HG03457 (cell line): ENCODE measurements at regions not wholly inside any gene's neighbourhood (a gene's known extent, or its start where the extent isn't known, plus 50 kb on each side); places are given as distances from the start of the nearest gene placed in this dataset.
A peak's percentile ranks its signal among the peaks of the same experiment; 100 is the strongest.

ENCODE experiments used
- ATAC-seq: cut with Tn5 transposase; IDR thresholded peaks from one replicate; pipeline ENCODE4 v1.9.1; 2021; ENCODE audit warnings: moderate number of reproducible peaks; ENCODE audit not compliant: unreplicated experiment

DNA sequence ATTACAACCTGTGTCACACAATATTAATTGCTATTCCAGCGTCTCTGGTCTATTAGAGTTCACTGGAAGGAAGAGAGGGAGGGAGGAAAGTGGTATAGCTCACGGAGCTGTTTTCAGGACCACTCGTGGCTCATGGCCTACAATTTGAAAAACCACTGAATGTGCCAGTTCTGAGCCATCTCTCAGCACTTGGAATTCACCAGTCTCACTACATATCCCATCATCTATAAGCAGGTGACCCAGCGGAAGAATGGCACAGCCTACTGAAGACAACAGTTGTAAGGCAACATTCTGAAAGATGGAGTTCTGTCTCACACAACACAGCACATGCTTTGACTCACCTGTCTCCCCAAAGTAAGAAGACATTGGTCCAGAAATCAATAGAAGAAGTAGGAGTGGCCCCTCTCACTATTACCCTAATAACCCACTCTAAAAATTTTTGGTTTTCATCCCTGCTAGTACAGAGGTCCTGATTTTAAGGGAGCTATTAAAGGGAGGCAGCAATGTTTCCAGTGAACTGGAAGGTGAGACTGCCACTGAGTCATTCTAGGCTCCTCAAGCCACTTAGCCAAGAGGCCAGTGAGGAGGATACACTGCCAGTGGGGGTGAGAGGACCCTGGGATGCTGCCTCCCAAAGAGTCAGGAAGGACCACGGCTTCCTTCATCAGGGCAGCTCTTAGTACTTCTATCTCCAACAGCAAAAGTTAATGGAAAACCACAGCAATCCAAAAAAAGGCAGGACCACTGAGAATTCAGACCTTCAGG lies 50.0 kb upstream of the DOCK9 start:
- ATAC-seq = no peak

DNA sequence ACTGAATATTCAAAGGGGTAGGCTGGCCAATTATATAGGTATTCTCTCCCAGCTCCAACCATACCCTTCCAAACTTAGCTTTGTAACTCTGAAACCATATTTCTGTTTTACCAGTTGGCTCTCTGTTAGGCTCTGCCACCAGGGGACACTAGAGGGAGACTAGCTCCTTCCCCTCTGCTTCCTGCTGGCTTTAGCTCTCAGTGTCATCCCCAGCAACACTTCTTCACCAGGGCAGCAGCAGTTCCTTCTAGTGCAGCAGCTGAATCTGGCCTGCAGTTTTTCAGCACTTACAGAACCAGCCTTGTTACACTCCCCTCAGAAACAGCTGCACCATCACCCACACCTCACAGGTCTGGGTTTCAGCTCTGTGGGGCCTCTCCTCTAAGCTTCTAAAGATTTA lies 51.0 kb upstream of the DOCK9 start:
- ATAC-seq = no peak

DNA sequence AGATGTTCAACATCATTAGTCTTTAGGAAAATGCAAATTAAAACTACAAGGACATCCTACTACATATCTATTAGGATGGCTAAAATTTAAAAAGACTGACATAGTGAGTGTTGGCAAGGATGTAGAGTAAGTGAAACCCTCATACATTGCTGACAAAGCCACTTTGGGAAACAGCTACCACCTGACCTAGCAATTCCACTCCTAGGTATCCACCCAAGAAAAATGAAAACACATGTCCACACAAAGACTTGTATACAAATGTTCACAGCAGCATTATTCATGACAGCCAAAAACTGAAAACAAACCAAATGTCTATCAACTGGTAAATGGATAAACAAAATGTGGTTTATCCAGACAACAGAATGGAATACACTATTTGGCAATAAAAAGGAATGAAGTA lies 51.7 kb upstream of the DOCK9 start:
- no peak for ATAC-seq

DNA sequence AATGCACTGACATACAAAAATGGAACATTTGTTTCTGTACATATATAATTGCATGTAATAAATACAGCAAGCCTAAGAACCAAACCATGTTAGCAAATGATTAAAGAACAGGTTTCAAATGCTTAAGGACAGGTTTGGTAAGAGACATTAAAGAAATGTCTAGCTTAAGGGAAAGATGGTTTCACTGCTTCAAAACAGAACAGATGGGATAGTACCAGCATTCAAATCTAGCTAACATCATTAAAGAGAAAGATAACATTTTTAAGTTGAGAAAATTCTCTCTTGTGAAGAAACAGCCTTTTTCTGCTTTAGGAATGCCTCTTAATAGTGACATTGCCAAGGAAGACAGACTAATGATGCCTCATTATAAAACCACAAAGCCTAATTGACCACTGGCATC lies 52.5 kb upstream of the DOCK9 start:
- ATAC-seq = no peak

DNA sequence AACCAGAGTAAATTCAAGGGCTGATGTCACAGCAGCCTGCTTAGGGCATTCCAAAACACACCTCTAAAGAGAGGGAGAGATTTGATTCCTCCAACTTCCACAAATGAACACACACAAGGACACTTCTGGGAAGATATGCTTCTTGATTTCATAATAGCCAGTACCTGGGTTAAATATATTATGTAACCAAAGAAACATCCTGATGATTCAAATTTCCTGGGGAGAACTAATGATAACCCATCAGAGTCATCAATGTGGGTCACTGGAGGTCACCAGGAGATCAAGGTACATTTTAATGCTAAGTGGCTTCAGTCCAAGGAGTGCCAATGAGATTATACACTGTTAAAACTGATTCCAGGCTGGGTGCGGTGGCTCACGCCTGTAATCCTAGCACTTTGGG lies 54.0 kb upstream of the DOCK9 start:
- no peak for ATAC-seq

DNA sequence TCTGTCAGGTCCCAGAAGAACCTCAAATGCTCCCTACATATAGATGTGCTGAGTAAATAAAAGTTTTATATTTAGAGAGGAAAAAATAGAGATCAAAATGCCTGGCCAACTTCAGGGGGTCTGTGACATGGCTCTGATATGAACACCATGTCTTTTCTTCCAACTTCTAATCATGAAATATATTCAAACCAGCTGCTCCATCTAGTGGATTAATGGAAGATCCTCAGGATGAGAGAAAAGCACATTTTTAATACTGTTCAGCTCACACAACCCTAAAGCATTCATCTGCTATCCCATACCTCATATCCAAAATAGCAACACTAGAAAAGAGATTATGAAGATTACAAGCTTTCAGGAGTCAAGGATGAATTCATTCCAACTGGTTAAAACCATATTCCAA lies 56.0 kb upstream of the DOCK9 start:
- ATAC-seq = no peak

DNA sequence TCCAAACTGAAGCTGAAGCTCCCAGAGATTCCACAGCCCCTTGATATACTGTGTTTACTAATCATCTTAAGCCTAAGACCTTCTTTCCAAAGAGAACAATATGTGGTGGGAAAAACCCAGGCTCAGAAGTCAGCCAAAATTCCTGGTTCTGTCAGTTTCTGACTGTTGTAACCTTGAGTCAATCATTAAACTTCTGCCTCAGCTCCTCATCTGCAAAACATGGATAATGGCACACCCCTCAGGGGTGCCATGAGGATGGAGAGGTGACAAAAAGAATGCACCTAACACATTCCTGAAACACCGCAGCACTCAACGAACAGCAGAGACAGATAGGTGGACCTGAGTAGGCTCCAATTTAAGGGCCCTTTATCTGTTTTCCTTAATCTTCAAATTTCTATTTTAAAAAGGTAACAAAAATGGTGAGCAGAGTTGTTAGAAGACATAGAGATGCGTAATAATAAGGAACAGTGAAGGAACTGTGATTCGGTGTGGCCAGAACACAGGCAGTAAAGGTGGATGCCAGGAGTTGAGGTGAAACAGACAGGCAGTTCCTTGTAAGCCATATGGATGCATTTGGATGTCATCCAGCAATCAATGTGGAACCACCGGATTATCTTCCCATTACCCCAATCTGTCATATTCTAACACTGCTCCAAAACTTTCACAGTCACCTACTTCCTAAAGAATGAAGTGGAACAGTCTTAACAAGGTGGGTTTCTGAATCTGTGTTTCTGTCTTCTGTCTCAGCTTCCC lies 56.6 kb upstream of the DOCK9 start:
- ATAC-seq = no peak

DNA sequence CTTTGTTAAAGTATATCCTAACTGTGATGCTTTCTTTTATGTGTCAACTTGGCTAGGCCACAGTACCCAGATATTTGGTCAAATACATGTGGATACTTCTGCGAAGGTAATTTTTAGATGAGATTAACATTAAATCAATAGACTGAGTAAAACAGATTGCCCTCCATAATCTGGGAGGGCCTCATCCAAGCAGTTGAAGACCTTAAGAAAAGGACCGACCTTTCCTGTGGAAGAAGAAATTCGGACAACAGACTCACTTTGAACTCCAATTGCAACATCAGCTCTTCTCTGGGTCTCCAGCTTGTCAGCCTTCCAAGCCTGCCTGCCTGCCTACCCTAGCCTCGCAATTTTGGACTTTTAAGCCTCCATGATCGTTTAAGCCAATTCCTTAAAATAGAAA lies 57.9 kb upstream of the DOCK9 start:
- ATAC-seq = no peak

DNA sequence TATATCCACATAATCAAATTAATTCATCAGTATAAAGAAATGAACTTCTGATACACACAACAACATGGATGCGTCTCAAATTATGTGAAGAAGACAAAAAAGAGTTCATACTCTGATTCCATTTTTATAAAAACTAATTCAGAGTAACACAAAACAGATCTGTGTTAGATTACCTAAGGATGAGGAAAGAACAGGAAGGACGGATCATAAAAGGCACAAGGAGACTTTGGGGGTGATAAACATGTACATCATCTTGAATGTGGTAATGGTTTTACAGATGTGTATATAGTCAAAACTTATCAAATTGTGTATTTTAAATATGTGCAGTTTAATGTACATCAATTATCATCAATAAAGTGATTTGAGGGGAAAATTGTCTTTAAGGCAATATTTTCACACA lies 59.9 kb upstream of the DOCK9 start:
- no peak for ATAC-seq

DNA sequence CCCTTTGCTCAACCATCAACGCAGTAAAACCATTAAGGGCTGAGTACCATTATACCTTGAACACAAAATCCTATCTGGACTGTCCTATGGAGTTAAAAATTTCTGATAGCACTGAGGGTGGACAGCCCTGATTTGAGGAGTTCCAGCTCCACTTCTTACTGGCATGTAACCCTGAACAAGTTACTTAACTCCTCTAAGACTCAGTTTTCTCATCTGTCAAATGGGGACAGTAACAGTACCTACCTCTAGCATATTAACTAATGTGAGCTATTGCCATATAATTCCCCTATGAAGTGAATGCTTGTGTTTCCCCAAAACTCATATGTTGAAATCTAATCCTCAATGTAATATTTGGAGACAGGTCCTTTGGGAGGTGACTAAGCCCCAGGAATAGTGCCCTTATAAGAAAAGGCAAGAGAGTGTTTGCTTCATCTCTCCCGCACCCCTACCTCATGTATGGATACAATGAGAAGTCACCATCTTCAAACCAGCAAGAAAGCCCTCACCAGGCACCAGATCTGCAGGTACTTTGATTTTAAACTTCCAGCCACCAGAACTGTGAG lies 61.9 kb upstream of the DOCK9 start:
- no peak for ATAC-seq

DNA sequence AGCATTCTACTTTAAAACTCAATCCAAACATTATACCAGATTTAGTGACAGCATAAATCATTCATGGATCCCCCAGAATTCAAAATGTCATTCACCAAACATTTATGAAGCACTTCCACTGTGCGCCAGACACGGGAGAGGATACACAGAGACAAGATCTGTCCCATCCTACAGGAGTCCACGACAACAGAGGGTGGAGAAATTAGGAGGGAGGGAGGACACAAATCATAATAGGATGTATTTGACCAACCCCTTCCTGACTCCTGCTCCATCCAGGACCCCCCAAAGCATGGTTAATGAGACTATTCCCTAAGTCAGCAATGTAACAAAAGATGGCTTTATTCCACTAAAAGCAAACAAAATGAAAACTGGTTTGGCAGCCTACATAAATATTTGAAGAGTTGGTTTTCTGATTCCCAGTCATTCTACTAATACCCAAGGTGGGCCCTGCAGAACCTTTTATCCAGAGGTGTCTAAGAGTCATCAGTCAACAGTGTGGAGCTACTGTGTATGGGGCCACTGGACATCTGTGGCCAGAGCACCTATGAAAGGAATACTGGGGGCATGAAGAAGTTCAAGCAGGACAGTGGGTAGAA lies 62.8 kb upstream of the DOCK9 start:
- no peak for ATAC-seq

DNA sequence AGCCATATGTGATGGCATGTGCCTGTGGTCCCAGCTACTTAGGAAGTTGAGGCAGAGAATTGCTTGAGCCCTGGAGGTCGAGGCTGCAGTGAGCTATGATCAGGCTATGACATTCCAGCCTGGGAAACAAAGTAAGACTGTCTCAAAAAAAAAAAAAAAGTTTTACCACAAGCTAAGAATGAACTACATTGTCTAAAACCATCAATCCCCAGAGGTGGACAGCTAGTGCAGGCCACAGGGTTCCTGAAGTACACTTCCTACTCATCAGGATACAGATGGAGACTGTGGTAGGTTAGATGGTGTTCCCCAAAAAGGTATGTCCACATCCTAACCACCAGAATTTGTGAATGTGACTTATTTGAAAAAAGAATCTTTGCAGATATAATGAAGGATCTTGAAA lies 63.5 kb upstream of the DOCK9 start:
- ATAC-seq = no peak

DNA sequence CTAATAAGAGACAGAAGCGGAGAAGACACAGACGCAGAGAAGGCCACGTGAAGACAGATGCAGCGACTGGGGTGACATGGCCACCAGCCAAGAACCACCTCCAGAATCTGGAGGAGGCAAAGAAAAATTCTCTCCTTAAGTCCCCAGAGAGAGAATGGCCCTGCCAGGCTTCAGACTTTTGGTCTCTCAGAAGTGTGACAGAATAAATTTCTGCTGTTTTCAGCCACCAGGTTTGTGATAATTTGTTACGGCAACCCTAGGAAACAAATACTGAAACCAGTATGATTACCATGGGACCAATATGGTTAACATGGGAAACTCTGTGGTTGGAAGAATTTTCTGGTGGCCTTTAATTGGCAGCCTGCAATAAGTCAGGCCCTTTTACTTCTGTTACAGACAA lies 63.9 kb upstream of the DOCK9 start:
- ATAC-seq = peak; percentile 32

DNA sequence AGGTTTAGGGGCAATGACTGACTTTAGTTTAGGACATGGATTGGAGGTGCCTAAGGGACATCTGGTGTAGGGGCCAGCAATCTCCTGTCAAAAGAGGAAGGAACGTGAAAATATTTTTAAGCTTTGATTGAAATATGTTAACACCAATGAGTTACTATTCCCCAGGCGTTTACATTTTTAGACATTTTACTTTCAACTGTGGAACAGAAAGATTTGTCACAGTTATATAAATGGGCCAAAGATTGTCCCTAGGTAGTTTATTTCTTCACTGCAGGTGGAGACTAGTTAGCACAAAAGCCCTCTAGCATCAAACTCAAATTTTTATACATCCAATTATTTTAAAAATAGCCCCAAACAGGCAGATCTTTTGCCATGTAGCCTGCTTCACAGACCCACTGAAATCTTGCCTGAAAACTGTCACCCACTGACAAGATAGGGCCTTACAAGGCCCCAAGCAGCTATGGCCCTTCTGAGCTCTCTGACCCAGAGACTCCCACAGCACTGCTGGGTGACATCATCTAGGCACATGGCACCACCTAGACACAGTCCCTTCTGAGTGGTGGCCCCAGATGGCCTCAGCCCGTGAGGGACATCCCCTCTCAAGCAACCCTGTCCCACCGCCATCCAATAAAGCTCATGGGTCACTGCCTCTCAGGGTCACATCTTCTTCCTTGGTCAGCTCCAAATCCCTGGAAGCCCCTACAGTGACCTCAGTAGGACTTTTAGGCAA lies 64.8 kb upstream of the DOCK9 start:
- no peak for ATAC-seq

DNA sequence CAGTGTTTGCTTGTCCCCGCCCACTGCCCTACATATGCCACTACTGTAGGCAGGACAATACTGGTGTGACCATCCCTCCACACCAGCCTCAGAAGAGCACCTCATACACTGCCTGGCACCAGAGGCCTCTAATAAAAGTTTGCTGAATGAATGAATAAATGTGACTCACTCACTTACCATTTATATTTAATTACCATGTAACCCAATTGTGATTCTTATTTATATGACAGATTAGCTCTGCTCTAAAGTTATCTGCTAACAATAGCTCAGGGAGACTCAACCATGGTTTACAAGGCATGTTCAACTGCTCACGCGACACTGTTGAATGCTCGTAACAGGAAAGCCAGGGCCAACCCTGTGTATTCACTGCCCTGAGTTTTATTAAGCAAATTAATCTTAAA lies 66.0 kb upstream of the DOCK9 start:
- no peak for ATAC-seq

DNA sequence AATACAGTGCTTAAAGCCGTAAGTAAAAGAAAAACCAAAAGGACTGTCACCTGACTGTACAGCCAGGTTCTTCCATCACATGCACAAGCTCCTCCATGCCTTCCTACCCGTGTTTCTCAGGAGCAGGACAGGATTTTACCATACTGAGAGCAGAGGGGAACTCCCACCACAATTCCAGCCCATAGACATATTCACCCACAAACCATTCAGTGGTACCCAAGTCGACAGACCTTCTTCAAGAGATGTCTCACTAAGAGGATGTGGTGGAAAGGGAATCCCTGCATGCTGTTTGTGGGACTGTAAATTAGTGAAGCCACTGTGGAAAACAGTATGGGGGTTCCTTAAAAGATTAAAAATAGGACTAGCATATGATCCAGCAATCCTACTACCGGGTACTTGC lies 66.9 kb upstream of the DOCK9 start:
- ATAC-seq = no peak

DNA sequence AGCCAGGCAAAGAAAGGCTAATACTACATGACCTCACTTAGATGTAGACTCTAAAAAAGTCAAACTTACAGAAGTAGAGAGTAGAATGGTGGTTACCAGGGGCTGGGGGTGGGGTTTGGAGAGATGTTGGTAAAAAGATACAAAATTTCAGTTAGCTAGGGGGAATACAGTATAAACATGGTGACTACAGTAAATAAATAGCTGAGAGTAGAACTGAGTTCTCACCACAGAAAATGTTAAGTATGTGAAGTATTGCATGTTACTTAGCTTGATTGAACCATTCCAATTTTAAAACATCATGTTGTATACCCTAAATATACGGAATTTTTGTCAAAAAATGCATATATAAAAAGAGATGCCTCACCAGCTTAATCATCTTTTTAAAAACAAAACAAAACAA lies 67.5 kb upstream of the DOCK9 start:
- ATAC-seq = no peak

DNA sequence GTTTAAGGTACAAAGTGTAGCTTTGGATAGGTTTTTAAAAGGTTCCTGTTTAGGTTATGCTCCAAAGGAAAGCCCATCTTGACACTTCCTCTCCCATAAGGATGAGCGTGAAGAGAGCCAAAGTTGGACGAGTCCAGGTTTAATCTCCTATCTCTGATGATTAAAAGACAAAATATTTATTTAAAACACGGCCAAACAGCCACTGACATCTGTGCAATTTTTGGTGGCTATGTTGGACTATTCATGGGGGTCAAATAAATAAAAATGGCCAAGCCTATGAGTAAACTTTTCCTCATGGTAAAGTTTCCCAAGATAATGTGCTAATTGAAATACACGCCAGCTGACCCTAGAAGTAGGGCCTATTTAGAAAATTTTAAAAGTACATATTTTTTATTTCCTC lies 69.0 kb upstream of the DOCK9 start:
- no peak for ATAC-seq

DNA sequence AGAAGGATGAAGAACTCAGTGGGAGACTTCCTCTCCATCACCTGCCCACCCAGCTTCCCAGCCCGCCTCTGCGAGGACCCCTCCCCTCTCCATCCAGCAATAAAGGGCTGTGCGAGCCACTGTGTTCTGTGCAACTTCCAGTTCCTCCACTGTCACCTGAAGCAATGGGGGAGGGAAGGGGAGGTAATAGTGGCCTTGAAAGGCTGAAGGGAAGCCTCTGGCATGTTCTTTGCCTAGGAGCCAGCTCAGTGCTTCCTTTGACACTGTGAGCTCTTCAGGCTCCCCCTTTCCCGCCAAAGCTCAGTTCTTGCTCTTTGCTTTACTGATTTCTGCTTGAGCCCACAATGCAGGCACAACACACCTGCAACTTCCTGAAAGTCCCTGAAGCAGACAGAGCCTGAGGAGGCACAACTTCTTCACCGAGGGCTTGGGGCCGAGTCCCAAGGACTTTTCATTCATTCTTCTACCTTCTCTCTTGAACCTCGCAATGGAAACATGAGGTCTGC lies 73.2 kb upstream of the DOCK9 start:
- no peak for ATAC-seq

DNA sequence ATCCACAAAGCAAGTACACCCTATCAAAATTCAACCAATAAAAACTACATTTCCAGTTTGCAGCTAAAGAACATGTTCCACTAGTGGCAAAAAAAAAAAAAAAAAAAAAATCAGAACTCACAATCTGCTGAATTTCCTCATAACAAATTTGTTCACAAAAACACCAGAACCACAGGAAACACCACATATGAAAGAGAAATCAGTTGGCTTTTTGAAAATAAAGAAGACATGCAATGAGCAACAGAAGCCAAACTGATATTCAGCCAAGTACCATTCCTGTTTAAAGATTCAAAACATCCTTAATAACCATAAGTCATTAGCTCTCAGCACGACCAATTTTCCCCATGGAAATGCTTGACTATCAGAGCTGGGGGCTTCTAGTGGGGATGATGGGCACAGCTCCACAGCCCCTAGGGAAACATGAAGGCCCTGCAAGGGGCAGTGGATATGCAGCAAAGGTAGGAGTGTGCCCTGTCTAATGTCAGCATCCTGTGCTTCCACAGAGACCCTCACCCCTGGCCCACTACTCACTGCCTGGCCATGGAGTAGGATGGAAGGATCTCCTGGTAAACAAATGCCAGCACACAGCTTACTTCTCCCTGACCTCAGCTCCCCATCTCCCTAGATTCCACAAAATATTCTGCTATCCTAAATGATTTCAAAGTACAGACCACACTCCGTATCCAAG lies 74.0 kb upstream of the DOCK9 start:
- no peak for ATAC-seq
